ENCODE measurements at regions not wholly inside any gene's neighbourhood (a gene's known extent, or its start where the extent isn't known, plus 50 kb on each side); places are given as distances from the start of the nearest gene placed in this dataset.
"Not testable (repeated sequence)": the region's sequence is repeated elsewhere in the genome, so short reads cannot be mapped to it uniquely, and the experiment has no call there.

DNA sequence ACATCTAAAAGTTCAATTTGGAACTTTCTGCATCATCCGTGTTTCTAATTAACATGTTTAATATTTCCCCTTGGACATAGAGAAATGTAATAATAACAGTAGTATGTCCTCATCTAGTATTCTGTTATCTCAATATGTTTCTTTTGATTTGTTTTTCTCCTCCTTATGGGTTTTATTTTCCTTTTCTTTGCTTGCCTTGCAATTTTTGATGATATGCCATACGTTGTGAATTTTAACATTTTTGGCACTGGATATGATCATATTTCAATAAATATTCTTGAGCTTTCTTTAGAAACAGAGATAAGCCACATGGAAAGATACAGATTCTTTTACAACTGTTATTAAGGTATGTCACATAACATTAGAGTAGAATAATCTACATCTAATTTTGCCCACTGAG is 1316.2 kb downstream of the CDH8 start:
- DNase-seq (ENCODE audit: insufficient read length, low spot score) (no peak), FAIRE-seq (no peak)

DNA sequence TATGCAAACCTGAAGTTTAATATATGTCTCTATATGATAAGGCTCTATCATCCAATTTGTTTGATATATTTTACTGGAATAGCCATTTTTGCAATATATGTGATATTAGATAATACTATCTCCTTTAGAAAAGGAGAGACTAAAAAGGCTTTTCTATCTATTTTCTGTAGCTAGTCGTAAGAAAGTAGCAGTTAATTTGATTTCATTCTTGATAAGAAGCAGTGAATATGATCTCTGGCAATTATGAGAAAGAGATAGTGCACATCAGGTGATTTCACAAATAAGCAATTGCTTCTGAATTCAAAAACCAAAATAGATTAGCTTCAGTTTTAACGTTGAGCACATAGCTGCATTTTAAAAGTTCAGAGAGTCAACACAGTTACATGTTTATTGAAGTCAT is 1318.4 kb downstream of the CDH8 start:
- no peak for FAIRE-seq

DNA sequence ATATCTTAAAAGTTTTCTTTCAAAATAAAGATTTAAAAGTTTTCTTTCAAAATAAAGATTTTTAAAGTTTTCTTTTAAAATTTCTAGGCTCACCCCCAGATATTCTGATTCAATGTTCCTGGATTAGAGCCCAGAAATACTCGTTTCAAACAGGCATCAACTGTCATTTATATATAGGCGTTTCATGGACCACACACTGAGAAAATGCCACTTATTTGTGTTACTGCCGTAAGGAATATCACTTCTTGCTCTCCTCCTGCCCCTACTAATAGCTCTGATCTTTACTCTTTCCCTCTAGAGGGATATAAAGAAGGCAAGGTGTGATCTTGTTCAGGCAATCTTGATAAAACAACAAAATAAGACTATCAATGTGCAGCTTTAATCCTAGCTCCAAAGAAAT is 1324.1 kb downstream of the CDH8 start:
- no peak for FAIRE-seq

More for the DNA sequence above, 1318.4 kb downstream of the CDH8 start:
- DNase-seq (ENCODE audit: insufficient read length, low spot score): no peak

DNA sequence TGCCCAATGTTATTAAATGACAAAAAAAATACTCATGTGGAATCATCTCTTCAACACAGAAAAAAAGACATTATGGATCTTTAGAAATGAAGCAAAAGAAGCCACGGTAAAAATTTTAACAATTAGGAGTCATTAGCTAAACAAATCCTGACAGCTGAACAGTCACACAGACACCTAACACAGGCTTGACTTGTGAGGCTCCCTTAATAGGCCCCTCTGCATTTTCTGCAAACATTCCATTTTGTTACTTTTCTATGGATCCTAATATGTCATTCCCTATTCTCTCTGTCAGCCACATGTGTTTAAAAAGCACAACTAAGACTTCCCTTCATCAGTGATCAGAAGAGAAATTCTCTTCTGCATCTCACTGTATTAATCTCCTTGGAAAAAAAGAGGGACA is 1331.5 kb downstream of the CDH8 start:
- FAIRE-seq (no peak), DNase-seq (ENCODE audit: insufficient read length, low spot score) (no peak)

More for the DNA sequence above, 1324.1 kb downstream of the CDH8 start:
- no peak for DNase-seq (ENCODE audit: insufficient read length, low spot score)

DNA sequence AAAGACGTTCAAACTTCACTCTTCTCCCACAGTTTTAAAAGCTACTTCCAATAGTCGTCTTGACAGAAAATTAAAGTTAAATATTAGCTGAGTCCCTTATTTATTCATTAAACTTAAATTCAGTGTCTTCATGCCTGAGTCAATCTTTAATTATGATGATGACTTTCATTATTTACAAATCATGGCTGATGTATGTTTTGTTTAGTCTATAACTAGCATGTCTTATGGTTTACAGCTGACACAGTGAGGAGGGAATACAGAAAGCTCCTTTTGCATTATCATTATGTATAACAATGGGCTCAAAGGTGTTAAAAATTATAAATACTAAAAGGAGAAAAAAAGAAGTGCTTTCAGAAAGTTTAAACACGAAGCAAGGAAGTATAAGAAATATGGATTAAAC is 1333.1 kb downstream of the CDH8 start:
- no peak for FAIRE-seq

DNA sequence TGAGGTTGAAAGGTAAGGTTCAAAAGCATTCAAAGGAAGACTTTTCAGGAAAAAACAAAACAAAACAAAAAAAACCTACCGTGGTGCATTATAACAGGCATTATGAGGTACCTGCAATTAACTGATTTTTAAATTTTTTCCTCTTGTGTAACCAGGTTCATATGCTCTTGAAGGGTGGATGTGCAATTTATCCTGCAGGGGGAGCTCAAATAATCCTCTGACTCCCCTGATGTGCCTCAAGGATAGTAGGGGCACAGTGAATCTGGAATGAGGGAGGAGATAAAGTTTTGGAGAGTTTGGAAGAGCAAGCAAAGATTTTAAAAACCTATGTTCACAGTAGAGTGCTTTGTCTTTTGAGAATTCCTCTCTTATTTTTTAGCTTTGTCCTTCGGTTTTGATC is 1349.4 kb downstream of the CDH8 start:
- DNase-seq (ENCODE audit: insufficient read length, low spot score) (no peak), FAIRE-seq (no peak)

More for the DNA sequence above, 1333.1 kb downstream of the CDH8 start:
- no peak for DNase-seq (ENCODE audit: insufficient read length, low spot score)

DNA sequence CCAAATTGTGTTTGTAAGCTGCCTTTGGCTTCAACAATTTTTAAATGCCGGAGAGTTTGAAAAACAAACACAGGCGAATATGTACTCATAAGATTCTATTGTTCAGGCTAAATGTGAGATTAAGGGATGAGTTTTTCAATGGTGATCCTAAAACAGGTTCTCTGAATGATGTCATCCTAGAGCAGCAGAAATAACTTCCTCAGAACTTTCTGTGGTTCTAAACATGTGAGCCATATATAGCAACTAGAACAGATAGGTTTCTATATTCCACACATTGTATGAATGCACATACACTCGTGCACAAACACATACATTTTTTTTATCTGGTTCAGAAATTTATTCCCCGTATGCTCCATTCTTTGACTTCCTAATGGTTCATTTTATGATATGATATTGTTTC is 1352.2 kb downstream of the CDH8 start:
- no peak for DNase-seq (ENCODE audit: insufficient read length, low spot score)
- no peak for FAIRE-seq

DNA sequence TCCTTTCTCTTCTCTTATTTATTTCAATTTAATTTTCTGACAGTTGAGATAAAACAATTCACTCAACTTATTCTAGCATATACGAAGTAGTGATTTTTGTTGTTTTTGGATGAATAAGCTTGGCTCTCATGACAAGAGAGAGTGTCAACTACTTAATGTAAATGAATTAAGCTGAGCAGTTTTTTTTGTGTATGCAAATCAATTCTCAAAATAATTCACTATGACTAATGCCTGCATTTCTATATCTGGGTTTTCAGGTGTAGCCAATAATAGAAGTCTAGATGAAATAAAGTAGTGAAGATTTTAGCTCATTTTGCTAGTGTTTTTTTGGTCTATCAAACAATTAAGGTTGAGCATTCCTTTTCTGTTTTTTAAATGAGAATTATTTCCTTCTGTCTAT is 1354.0 kb downstream of the CDH8 start:
- DNase-seq (ENCODE audit: insufficient read length, low spot score): no peak
- no peak for FAIRE-seq

DNA sequence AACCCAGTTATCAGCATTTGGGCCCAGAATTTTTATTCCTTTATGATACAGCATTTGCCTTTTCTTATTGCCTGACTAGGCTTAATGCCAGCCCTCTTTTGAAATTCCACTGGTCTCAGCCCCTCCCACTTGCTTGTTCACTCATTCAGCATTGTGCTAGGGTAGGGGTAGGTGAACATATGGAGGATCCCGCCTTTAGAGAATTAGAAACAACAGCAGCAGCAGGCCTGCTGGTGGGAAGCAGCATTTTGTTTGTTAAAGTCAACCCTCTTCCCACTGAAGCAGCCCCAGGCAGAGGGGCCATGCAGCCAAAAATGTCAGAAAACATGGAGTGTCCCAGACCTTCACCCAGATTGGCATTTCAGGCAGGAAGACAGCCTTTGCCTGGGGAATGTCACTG is 1355.2 kb downstream of the CDH8 start:
- no peak for FAIRE-seq
- DNase-seq (ENCODE audit: insufficient read length, low spot score): no peak

DNA sequence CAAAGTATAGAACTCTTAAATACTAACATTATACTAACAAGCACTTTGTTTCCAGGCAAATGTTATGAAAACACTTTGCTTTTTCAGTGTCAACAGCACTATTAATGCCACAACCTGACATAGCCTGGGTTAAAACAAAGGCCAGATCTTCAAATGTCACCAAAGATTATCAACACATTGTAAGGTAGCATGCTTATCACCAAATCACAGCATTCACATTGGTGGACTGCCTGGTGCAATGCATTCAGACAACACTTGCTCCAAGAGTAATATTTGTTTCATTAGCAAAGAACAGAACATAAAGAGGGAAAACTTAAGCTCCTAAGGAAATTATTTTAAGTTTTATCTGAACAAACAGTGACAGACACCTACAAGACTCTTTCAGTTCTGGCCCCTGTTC is 1361.2 kb downstream of the CDH8 start:
- FAIRE-seq (no peak), DNase-seq (ENCODE audit: insufficient read length, low spot score) (no peak)

DNA sequence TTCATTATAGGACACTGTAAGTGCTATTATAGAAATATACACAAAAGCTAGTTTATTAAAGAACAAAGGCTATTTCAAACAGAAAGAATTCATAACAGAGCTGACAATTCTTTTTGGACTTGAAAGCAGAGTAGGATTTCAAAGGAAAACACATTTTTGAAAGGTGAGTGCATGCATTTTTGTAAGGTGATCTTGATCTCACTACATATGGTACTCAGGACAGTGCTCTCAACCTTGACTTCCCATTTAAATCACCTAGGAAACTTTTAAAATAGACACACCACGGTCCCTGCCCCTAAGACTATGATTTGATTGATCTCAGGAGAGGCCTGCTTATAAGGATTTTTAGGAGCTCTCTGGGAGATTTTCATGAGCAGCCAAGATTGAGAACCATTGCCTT is 1362.0 kb downstream of the CDH8 start:
- FAIRE-seq (no peak), DNase-seq (ENCODE audit: insufficient read length, low spot score) (no peak)

DNA sequence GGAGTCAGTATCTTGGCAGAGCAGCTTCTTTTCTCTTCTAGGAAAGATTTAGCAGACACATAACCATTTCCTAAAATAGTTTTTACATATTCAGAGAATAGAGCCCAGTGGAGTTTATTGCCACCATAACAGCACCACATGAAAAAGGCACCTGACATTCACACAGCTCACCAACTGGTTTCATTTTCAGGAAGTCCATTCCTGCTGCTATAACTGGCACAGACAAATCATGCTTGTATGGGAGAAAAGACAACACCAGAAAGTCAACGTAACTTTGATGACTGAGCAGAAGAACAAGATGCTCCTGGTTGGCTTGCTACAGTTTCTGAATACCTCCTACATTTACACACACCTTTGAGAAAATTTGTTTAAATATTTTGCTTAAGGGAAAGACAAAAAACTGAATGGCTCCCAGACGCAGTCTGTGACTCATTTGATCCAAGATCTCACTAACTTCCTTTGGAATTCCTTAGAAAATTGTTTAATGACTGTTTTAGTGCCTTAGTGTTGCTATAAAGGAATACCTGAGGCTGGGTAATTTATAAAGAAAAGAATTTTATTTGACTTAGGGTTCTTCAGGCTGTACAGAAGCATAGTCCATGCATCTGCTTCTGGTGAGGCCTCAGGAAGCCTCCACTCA is 1380.6 kb downstream of the CDH8 start:
- DNase-seq (ENCODE audit: insufficient read length, low spot score) (no peak), FAIRE-seq (no peak)

DNA sequence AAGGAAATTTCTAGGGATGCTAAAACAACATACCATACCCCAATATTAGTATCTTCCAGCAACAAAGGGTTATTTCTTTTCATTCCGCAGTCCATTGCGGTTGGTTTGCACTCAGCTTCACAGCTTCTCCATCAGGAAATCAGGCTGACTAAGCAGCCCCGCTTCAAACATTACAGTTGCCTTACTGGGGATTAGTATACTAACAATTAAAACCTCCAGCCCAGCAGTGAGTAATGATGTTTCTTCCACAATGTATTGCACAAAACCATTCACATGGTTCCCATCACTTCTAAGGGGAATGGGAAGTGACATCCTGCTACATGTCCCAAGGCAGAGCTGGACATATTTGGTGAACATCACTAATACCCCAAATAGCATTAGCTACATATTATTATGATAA is 1384.9 kb downstream of the CDH8 start:
- DNase-seq (ENCODE audit: insufficient read length, low spot score) (no peak), FAIRE-seq (no peak)

DNA sequence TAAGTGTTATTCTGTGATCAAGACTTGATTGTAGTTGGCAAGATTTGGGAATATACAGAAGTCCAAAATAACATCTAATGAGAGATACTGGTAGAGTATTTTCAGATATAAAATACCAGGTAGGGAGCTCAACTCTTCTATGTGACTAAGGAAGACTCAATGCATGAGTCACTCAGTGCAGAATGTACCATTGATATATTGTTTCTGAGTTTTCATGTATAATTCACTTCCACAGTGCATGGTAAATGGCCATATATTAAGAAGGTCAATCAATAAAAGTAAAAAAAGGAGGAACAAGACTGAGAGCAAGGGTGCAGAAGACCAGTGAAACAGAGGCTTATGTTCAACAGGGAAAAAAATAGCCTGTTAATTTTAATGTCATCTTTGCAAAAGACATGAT is 1387.9 kb downstream of the CDH8 start:
- DNase-seq (ENCODE audit: insufficient read length, low spot score) (no peak), FAIRE-seq (no peak)

DNA sequence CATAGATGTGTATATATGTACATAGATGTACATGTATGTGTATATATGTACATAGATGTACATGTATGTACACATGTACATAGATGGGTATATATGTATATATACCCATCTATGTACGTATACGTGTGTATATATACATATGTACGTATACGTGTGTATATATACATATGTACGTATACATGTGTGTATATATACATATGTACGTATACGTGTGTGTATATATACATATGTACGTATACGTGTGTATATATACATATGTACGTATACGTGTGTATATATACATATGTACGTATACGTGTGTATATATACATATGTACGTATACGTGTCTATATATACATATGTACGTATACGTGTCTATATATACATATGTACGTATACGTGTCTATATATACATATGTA is 1388.8 kb downstream of the CDH8 start:
- not testable (repeated sequence) for FAIRE-seq

DNA sequence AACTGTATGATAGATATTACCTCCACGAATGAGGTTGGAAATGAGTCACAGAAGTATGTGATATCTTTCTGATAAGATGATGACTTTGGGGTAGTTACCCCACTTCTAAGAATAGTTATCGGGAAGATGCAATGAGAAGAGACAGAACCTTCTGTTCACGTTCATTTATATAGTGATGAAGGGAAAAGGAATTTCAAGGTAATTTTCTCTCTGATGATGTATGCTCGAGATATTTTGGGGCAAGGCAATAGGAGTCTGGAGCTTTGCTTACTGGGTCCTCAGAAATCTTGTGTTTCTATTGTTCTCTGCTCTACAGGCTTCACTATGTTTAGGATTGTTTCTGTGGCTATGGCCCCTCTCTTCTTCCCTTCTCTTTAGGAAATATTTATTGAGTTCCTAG is 1389.6 kb downstream of the CDH8 start:
- FAIRE-seq (no peak), DNase-seq (ENCODE audit: insufficient read length, low spot score) (no peak)

More for the DNA sequence above, 1388.8 kb downstream of the CDH8 start:
- not testable (repeated sequence) for DNase-seq (ENCODE audit: insufficient read length, low spot score)

DNA sequence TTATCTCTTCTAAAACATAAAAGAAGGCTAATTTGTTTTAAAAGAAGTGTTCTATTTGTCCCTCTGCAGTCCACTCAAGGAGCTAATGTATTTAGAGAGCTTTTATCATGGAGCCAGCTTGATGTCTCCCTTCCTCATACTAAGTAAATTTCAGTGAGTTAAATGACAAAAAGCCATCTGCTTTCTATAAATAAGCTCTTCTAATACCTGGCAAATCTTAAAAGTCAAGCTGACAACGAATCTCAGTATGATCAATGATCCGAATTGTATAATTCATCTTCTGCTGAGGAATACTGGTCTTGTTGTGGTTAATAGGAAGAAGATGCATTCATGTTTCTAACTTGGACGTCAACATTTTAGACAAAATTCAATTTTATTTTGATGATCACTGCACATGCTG is 1390.7 kb downstream of the CDH8 start:
- FAIRE-seq: no peak
- no peak for DNase-seq (ENCODE audit: insufficient read length, low spot score)

DNA sequence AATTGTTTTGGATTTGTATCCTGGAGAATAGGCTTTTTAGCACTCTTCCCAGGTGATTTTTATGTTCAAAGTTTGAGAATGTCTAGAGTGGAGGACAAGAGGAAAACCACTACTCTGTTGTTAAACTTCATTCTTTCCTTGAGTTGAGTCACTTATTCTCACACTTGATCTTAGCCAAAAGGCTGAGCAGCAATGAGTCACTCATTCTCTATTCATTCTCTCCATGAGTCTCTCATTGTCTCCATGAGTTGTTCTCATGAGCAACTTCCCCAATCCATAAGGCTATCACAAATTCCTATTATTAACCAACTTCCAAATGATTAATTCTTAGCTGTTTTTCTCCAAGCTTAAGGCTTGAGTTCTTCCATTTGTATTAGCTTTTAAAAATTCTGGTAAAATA is 1393.3 kb downstream of the CDH8 start:
- FAIRE-seq: no peak
- no peak for DNase-seq (ENCODE audit: insufficient read length, low spot score)

DNA sequence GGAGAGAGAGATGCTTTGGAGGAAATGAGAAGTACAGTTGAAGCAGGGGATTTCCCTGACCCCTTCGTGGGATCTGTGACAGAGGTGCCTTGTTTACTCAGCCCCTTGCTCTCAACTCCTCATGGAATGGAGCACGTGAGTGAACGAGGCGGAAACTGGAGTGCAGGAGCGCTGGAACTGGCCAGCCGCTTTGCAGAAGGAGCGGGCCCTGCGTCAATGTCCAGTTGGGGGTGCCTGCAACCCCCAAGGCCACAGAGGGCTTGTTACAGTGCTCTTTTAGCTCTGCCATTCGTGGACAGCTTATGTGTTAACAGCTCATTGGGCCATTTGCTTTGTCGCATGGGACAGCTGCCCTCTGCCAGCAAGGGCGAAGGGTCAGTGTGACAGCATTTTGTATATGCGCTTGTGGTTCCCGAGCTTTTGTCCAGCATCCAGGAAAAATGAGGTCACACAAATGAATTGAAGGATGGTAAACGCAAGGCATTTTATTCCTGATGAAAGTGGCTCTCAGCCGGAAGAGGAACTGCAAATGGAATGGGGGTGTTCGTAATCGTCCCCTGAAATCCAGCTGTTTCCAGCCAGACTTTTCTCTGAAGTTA is 1395.1 kb downstream of the CDH8 start:
- no peak for DNase-seq (ENCODE audit: insufficient read length, low spot score)
- no peak for FAIRE-seq

DNA sequence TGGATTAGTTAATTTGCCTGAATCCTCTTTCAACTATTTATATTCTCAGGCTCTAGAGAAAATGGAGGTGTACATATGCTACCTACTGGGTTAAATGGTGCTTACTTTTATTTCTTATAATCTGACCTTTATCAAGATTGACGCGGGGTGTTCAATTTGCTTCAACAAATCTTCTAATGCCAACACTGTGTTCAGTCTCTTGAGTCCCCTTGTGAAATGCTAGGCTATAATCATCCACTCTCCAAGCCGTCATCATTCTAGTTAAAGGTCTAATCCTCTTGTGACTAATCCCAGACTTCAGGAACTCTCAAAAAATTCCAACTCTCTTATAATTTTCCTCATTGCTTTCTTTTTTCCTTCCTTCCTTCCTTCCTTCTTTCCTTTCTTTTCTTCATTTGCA is 1396.2 kb downstream of the CDH8 start:
- DNase-seq (ENCODE audit: insufficient read length, low spot score): no peak
- no peak for FAIRE-seq

DNA sequence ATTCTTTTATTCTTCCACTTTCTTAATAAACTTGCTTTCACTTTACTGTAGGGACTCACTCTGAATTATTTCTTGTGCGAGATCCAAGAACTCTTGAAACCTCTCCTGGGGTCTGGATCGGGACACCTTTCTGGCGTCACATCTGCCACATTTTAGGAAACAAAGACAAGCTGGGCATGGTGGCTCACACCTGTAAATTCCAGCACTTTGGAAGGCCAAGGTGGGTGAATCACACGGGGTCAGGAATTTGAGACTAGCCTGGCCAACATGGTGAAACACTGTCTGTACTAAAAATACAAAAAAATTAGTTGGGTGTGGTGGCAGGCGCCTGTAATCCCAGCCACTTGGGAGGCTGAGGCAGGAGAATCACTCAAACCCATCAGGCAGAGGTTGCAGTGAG is 1399.6 kb downstream of the CDH8 start:
- FAIRE-seq; DNase-seq (ENCODE audit: insufficient read length, low spot score): not testable (repeated sequence)

DNA sequence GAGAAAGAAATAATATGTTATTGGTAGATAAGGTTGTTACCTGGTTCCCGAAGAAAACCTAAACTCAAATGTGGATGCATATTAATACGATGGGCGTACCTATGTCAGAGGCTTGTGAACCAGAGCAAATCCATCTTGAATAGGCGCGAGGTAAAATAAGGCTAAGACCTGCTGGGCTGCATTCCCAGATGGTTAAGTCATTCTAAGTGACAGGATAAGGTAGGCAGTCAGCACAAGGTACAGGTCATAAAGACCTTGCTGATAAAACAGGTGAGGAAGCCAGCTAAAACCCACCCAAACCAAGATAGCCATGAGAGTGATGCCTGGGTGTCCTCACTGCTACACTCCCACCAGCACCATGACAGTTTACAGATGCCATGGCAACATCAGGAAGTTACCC is 1400.1 kb downstream of the CDH8 start:
- FAIRE-seq (no peak), DNase-seq (ENCODE audit: insufficient read length, low spot score) (no peak)

DNA sequence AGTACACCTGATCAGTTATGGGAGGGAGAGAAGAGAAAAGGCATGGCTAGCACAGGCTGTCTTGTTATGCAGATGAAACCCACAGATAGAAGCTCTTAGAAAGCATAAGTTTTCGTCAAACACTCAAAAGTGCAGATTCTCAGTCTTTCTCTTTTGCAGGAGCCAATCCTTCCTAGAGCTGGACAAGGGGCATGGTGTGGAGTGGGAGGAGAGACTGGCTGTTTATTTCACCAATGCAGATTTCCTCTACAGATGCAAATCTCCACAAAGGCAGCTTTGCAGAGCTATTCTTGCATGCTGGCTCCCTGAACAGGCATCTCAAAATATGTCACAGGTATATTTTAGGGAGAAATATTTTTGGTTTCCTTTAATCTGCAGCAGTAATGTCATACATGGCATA is 1400.7 kb downstream of the CDH8 start:
- DNase-seq (ENCODE audit: insufficient read length, low spot score) (no peak), FAIRE-seq (no peak)
